HG03442 (cell line): ENCODE measurements at regions not wholly inside any gene's neighbourhood (a gene's known extent, or its start where the extent isn't known, plus 50 kb on each side); places are given as distances from the start of the nearest gene placed in this dataset.

Experiments
- ATAC-seq: cut with Tn5 transposase; IDR thresholded peaks from one replicate; pipeline ENCODE4 v1.9.1; 2021; ENCODE audit warnings: mild to moderate bottlenecking, moderate library complexity; ENCODE audit not compliant: unreplicated experiment

GRCh38 chr10:124305131-124305530 lies 113.6 kb downstream of the OAT start:
- no peak for ATAC-seq

- no peak for ATAC-seq
These were observed 114.9 kb downstream of the OAT start for GRCh38 chr10:124303662-124304418.

- ATAC-seq: no peak
These were observed 115.7 kb downstream of the OAT start for GRCh38 chr10:124302951-124303505.

GRCh38 chr10:124301736-124302135 lies 117.0 kb downstream of the OAT start:
- ATAC-seq: no peak

GRCh38 chr10:124300735-124301134 lies 118.0 kb downstream of the OAT start:
- ATAC-seq: no peak

- ATAC-seq: no peak
These were observed 118.5 kb downstream of the OAT start for GRCh38 chr10:124300224-124300623.

- no peak for ATAC-seq
These were observed 119.0 kb downstream of the OAT start for GRCh38 chr10:124299696-124300095.

- ATAC-seq: no peak
These were observed 119.8 kb downstream of the OAT start for GRCh38 chr10:124298891-124299290.

- no peak for ATAC-seq
These were observed 121.6 kb downstream of the OAT start for GRCh38 chr10:124296813-124297788.

- no peak for ATAC-seq
These were observed 122.5 kb downstream of the OAT start for GRCh38 chr10:124296121-124296812.

- ATAC-seq: no peak
These were observed 123.6 kb downstream of the OAT start for GRCh38 chr10:124294811-124295770.

- ATAC-seq: no peak
These were observed 124.9 kb downstream of the OAT start for GRCh38 chr10:124293616-124294449.

- no peak for ATAC-seq
These were observed 125.7 kb downstream of the OAT start for GRCh38 chr10:124292911-124293615.

- no peak for ATAC-seq
These were observed 127.6 kb downstream of the OAT start for GRCh38 chr10:124291001-124291701.

GRCh38 chr10:124289851-124290795 lies 128.6 kb downstream of the OAT start:
- peak; percentile 50 for ATAC-seq
